Activated T-cell treated with anti-CD3 and anti-CD28 coated beads, Interleukin-2, amount 50 U/mL, for 72 hours (primary cell): ENCODE measurements at regions not wholly inside any gene's neighbourhood (a gene's known extent, or its start where the extent isn't known, plus 50 kb on each side); places are given as distances from the start of the nearest gene placed in this dataset.

Source experiments
- ATAC-seq, 2 donors: fragments of 150-1000 bp; cut with Tn5 transposase; replicated peaks in 1 of 2; 2 replicates each; pipeline ENCODE4 v1.10.0; 2021; ENCODE audit warnings: moderate library complexity in 2 of 2, mild to moderate bottlenecking in 1 of 2
- DNase-seq, 2 donors: peaks; one replicate each; pipeline ENCODE4 v3.0.0; 2021 to 2022; ENCODE audit warnings: mixed read lengths in 1 of 2
- H3K27ac Mint-ChIP-seq: one replicate; pipeline ENCODE4 v1.8.0; 2022; ENCODE audit warnings: mild to moderate bottlenecking, moderate library complexity, mixed read lengths
- H3K27me3 Mint-ChIP-seq: one replicate; pipeline ENCODE4 v1.8.0; 2022; ENCODE audit warnings: low read depth, mixed read lengths
- H3K36me3 Mint-ChIP-seq, 2 donors: one replicate each; pipeline ENCODE4 v1.8.0; 2022; ENCODE audit warnings: mixed read lengths in 2 of 2, mild to moderate bottlenecking in 1 of 2; ENCODE audit not compliant: insufficient read depth in 2 of 2
- H3K4me1 Mint-ChIP-seq: one replicate; pipeline ENCODE4 v1.8.0; 2022; ENCODE audit warnings: low read depth, mixed read lengths
- H3K4me3 Mint-ChIP-seq, 2 donors: one replicate each; pipeline ENCODE4 v1.8.0; 2022; ENCODE audit warnings: mild to moderate bottlenecking in 2 of 2, mixed read lengths in 2 of 2, moderate library complexity in 2 of 2
- H3K9me3 Mint-ChIP-seq, 2 donors: one replicate each; pipeline ENCODE4 v1.8.0; 2022; ENCODE audit warnings: mixed read lengths in 2 of 2

- DNase-seq = no peak
- peaks cover 9% of the 10 kb centered on the region for H3K4me1 Mint-ChIP-seq
These were observed 151.5 kb upstream of the AGR3 start for GRCh38 chr7:17033245-17033644.

GRCh38 chr7:17036584-17036983 lies 154.8 kb upstream of the AGR3 start:
- Mint-ChIP-seq H3K36me3 (no peaks in the 10 kb centered on the region), H3K27ac (no peak overlapping the region), H3K9me3 (no peaks in the 10 kb centered on the region), H3K4me3 (no peak overlapping the region), H3K27me3 (peaks cover 6% of the 10 kb centered on the region), H3K4me1 (peaks cover 12% of the 10 kb centered on the region)
- ATAC-seq (no peak), DNase-seq (no peak)

More at GRCh38 chr7:17033245-17033644, 151.5 kb upstream of the AGR3 start:
- Mint-ChIP-seq H3K27me3 (no peaks in the 10 kb centered on the region), H3K36me3 (no peaks in the 10 kb centered on the region), H3K9me3 (no peaks in the 10 kb centered on the region), H3K4me3 (no peak overlapping the region), H3K27ac (no peak overlapping the region)
- ATAC-seq = no peak

- Mint-ChIP-seq H3K4me1 (peaks cover 12% of the 10 kb centered on the region), H3K27me3 (peaks cover 6% of the 10 kb centered on the region), H3K27ac (no peak overlapping the region), H3K9me3 (no peaks in the 10 kb centered on the region), H3K36me3 (no peaks in the 10 kb centered on the region), H3K4me3 (no peak overlapping the region)
- DNase-seq = no peak
- no peak for ATAC-seq
These were observed 155.6 kb upstream of the AGR3 start for GRCh38 chr7:17037356-17037755.

GRCh38 chr7:17038160-17038782 lies 156.5 kb upstream of the AGR3 start:
- no peak overlapping the region for H3K27ac Mint-ChIP-seq
- no peak overlapping the region for H3K4me3 Mint-ChIP-seq
- no peaks in the 10 kb centered on the region for H3K36me3 Mint-ChIP-seq
- peaks cover 6% of the 10 kb centered on the region for H3K27me3 Mint-ChIP-seq
- no peak for ATAC-seq
- H3K9me3 Mint-ChIP-seq = no peaks in the 10 kb centered on the region
- H3K4me1 Mint-ChIP-seq = peaks cover 20% of the 10 kb centered on the region
- DNase-seq = no peak

- H3K4me3 Mint-ChIP-seq = no peak overlapping the region
- no peaks in the 10 kb centered on the region for H3K36me3 Mint-ChIP-seq
- no peak for ATAC-seq
- H3K4me1 Mint-ChIP-seq = peaks cover 25% of the 10 kb centered on the region
- peaks cover 6% of the 10 kb centered on the region for H3K27me3 Mint-ChIP-seq
- H3K9me3 Mint-ChIP-seq = no peaks in the 10 kb centered on the region
- no peak for DNase-seq
- no peak overlapping the region for H3K27ac Mint-ChIP-seq
These were observed 157.0 kb upstream of the AGR3 start for GRCh38 chr7:17038783-17039170.

GRCh38 chr7:17039372-17039771 lies 157.6 kb upstream of the AGR3 start:
- no peak overlapping the region for H3K27ac Mint-ChIP-seq
- no peak overlapping the region for H3K4me3 Mint-ChIP-seq
- peaks cover 6% of the 10 kb centered on the region for H3K27me3 Mint-ChIP-seq
- H3K36me3 Mint-ChIP-seq = no peaks in the 10 kb centered on the region
- peaks cover 29% of the 10 kb centered on the region for H3K4me1 Mint-ChIP-seq
- no peak for ATAC-seq
- H3K9me3 Mint-ChIP-seq = no peaks in the 10 kb centered on the region
- DNase-seq = no peak

- ATAC-seq (no peak), DNase-seq (no peak)
- peaks cover 6% of the 10 kb centered on the region for H3K27me3 Mint-ChIP-seq
These were observed 158.9 kb upstream of the AGR3 start for GRCh38 chr7:17040716-17041115.

GRCh38 chr7:17041324-17041723 lies 159.5 kb upstream of the AGR3 start:
- ATAC-seq (peak in 1 of 2 donors; percentile 65), DNase-seq (no peak)
- H3K27me3 Mint-ChIP-seq = peaks cover 6% of the 10 kb centered on the region
- peak overlapping the region in 1 of 2 donors; percentile 55 for H3K4me3 Mint-ChIP-seq
- H3K27ac Mint-ChIP-seq = peak overlapping the region; percentile 9
- peaks cover 33% of the 10 kb centered on the region for H3K4me1 Mint-ChIP-seq
- H3K9me3 Mint-ChIP-seq = no peaks in the 10 kb centered on the region
- H3K36me3 Mint-ChIP-seq = no peaks in the 10 kb centered on the region

More at GRCh38 chr7:17040716-17041115, 158.9 kb upstream of the AGR3 start:
- H3K4me1 Mint-ChIP-seq = peaks cover 33% of the 10 kb centered on the region
- no peak overlapping the region for H3K4me3 Mint-ChIP-seq
- H3K9me3 Mint-ChIP-seq = no peaks in the 10 kb centered on the region
- no peaks in the 10 kb centered on the region for H3K36me3 Mint-ChIP-seq
- H3K27ac Mint-ChIP-seq = no peak overlapping the region

- Mint-ChIP-seq H3K9me3 (no peaks in the 10 kb centered on the region), H3K27me3 (peaks cover 6% of the 10 kb centered on the region), H3K27ac (no peak overlapping the region), H3K4me3 (no peak overlapping the region), H3K4me1 (peaks cover 33% of the 10 kb centered on the region), H3K36me3 (no peaks in the 10 kb centered on the region)
- ATAC-seq = no peak
- no peak for DNase-seq
These were observed 160.4 kb upstream of the AGR3 start for GRCh38 chr7:17042211-17042610.

GRCh38 chr7:17043012-17043877 lies 161.5 kb upstream of the AGR3 start:
- H3K36me3 Mint-ChIP-seq = no peaks in the 10 kb centered on the region
- peaks cover 6% of the 10 kb centered on the region for H3K27me3 Mint-ChIP-seq
- no peak for DNase-seq
- peak overlapping the region in 1 of 2 donors; percentile 31 for H3K4me3 Mint-ChIP-seq
- no peak overlapping the region for H3K27ac Mint-ChIP-seq
- H3K9me3 Mint-ChIP-seq = no peaks in the 10 kb centered on the region
- H3K4me1 Mint-ChIP-seq = peaks cover 33% of the 10 kb centered on the region
- peak; percentile 40 to 51 for ATAC-seq

GRCh38 chr7:17044396-17044795 lies 162.6 kb upstream of the AGR3 start:
- H3K27me3 Mint-ChIP-seq = peaks cover 6% of the 10 kb centered on the region
- H3K4me1 Mint-ChIP-seq = peaks cover 33% of the 10 kb centered on the region
- H3K4me3 Mint-ChIP-seq = no peak overlapping the region
- H3K9me3 Mint-ChIP-seq = no peaks in the 10 kb centered on the region
- no peak for DNase-seq
- H3K36me3 Mint-ChIP-seq = no peaks in the 10 kb centered on the region
- no peak for ATAC-seq
- no peak overlapping the region for H3K27ac Mint-ChIP-seq

- Mint-ChIP-seq H3K27me3 (peaks cover 6% of the 10 kb centered on the region), H3K36me3 (no peaks in the 10 kb centered on the region), H3K4me3 (no peak overlapping the region), H3K9me3 (no peaks in the 10 kb centered on the region), H3K27ac (no peak overlapping the region), H3K4me1 (peaks cover 33% of the 10 kb centered on the region)
- ATAC-seq (no peak), DNase-seq (no peak)
These were observed 163.1 kb upstream of the AGR3 start for GRCh38 chr7:17044861-17045260.

- DNase-seq = no peak
- no peaks in the 10 kb centered on the region for H3K36me3 Mint-ChIP-seq
- no peak for ATAC-seq
- H3K4me1 Mint-ChIP-seq = peaks cover 32% of the 10 kb centered on the region
- H3K27ac Mint-ChIP-seq = no peak overlapping the region
- no peak overlapping the region for H3K4me3 Mint-ChIP-seq
- no peaks in the 10 kb centered on the region for H3K9me3 Mint-ChIP-seq
- no peaks in the 10 kb centered on the region for H3K27me3 Mint-ChIP-seq
These were observed 164.5 kb upstream of the AGR3 start for GRCh38 chr7:17046259-17046658.
